ENCODE measurements at regions not wholly inside any gene's neighbourhood (a gene's known extent, or its start where the extent isn't known, plus 50 kb on each side); places are given as distances from the start of the nearest gene placed in this dataset.
A peak's percentile ranks its signal among the peaks of the same experiment; 100 is the strongest.

DNA sequence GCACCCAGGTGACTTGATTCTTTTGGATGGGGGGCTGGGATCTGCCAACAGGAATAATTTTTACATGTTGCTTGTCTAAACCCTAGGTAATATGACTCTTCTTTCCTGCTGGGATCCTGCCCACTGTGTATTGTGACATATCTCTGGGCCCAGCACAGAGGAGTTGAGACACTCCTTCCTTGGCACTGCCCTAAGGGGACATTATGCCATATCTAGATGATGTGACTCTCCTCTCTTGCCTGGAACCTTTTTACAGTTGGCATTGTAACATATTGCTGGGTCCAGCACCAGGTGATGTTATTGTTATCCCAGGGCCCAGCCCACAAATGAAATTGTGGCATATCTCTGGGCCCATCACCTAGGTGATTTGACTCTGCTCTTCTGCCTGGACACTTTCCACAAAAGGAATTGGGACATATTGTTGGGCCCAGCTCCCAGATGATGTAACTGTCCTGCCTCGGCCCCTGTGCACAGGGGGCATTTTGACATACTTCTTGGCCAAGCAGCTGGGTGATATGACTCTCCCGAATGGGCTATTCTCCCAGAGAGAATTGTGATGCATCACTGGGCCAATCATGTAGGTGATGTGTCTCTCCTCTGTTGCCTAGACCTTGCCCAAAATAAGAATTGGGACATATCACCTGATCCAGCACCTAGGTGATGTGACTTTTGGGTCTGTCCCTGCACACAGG is 1837.7 kb downstream of the TP53TG3F start:
- no peak for DNase-seq

DNA sequence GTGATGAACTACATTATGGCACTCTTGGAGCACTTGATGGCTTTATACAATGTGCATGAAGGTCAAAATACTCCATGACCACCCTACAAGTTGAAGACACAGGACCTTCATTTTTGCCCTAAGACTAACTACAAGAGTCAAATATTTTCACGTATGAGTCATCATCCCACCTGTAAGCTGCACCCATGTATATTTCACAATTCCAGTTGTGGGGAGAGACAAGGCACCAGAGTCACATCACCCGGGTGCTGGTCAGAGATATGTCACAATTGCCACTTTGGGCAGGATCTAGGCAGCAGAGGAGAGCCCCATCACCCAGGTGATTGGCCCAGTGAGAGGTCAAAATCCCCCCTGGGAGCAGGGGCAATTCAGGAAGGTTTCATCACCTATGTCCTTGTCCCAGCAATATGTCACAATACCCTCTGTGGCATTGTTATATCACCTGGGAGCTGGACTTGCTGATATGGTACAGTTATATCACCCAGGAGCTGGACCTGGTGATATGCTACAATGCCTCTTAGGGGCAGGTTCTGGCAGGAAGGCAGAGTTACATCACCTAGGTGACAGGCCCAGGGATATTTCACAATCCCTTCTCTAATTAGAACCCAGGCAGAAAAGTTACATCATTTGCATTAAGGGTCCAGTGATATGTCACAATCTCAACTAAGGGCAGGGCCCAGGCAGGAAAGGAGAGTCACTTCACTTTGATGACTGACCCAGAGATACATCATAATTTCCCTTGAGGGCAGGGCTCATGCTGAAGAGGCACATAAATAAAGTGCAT is 1839.2 kb downstream of the TP53TG3F start:
- no peak for DNase-seq

GRCh38 chr16:35302859-35303258 is 1843.4 kb downstream of the TP53TG3F start:
- no peak for DNase-seq

DNA sequence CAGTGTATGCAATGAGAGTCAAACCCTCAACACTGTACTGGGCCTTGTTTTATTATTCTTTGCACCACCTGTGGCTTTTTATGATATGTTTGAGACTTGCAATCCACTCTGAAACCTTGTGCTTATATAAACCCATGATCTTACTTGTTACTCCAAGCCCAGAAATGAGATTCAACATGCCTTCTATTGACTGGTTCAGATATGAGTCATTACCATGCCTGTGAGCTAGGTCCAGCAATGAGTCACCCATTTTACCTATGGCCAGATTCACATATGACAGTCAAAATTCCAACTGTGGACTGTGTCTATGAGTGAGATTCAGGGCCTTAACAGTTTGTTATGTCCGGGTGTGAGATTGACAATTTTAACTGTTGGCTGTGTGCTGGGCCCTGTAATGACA is 1846.1 kb downstream of the TP53TG3F start:
- DNase-seq = no peak

GRCh38 chr16:35306915-35307314 is 1847.5 kb downstream of the TP53TG3F start:
- DNase-seq = no peak

GRCh38 chr16:35308674-35309073 is 1849.3 kb downstream of the TP53TG3F start:
- no peak for DNase-seq

DNA sequence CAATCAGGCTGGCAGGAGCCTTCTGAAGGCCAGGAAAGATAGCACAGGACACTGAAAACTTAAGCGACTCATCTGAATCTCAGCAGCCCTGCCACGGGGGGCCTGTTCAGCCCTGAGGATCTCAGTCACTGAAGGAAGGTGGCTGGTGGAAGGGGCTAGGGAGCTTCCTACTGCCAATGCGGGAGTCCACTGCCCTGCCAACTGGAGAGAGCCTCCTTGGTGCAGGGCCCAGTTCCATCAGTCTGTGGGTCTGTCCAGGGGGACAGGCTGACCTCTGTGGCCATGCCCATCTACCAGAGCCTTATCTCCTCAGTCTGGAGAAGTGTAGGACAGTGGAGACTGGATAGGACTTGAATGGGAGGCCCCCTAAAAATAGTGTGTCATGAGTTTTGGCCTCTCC is 1851.6 kb downstream of the TP53TG3F start:
- no peak for DNase-seq

DNA sequence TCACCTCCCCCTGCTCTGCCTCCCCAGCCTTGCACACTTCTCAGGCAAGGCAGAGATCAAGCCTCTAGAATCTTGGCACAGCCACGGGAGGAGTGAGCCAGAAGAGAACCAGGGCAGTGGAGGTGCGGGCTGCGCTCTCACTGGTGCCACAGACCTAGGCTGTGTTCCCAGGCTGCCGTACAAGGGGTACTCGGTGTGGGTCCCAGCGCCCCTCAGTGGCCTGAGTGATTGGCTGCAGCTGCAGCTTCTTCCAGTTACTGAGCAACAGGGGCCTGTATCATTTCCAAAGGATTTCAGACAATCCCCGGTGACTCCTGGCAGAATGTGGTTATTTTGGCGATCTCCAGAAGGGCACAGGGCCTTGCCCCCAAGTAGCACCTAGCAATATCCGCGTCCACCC is 1852.1 kb downstream of the TP53TG3F start:
- no peak for DNase-seq

DNA sequence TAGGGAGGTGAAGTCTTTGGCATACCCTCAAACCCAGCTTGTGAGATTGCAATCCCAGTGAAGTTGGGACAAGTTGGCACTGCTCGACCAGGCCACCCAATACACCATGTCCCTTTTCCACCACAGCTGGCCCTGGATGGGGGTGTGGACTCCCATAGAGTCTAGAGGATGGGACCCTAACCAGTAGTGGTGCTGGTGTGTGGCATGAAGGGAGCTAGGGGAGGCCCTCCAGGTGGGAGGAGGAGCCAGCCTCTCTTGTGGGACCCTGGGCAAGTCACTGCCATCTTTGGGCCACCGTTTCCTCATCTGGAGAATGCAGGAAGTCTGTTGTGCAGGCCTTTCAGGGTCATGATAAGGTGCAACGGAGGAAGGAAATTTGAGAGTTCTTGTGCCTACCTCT is 1854.9 kb downstream of the TP53TG3F start:
- DNase-seq = no peak

DNA sequence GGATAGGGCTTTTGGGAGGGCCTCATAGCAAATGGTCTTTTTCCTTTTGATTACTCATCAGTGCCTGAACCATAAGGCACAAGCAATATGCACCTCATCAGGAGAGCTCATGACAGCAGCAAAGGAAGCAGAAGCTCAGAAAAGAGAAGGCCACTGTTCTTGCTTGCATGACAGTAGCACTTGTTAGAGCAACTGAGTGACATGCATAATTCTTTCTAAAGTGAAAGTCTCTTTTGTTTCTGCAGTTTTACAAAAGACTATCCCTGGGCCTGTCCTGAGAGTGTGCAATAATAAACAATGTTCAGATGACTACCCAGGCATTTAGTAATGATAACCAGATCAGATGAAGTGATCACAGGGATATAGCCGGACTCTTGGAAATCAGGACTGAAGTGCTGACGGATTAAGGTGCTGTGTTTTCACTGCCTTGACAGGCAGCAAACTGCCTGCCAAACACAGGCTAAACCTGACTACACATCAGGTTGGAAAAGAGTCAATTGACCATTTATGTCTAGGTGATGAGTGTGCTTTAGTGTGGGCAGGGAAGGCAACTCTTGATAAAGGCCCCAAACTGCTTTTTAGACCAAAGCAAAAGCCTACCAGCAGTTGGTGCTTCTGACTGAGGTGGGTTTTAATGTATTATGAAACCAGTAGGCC is 1860.3 kb downstream of the TP53TG3F start:
- no peak for DNase-seq

- DNase-seq = no peak
Observed at GRCh38 chr16:35325936-35326335, 1866.5 kb downstream of the TP53TG3F start.

GRCh38 chr16:35339337-35339736 is 1879.9 kb downstream of the TP53TG3F start:
- DNase-seq = no peak

DNA sequence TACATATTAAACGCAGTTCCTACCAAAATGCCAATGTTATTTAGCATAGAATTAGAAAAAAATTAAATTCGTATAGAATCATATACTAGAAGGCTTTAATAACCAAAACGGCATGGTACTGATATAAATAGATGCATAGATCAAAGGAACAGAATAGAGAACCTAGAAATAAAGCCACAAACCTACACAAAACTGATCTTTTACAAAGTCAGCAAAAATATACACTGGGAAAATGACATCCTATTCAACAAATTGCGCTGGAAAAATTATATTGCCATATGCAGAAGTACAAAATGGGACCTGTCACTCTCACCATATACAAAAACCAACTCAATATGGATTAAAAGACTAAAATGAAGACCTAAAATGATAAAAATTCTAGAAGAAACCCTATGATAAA is 1882.6 kb downstream of the TP53TG3F start:
- DNase-seq = no peak

- DNase-seq = no peak
Observed at GRCh38 chr16:35344012-35344762, 1884.8 kb downstream of the TP53TG3F start.

DNA sequence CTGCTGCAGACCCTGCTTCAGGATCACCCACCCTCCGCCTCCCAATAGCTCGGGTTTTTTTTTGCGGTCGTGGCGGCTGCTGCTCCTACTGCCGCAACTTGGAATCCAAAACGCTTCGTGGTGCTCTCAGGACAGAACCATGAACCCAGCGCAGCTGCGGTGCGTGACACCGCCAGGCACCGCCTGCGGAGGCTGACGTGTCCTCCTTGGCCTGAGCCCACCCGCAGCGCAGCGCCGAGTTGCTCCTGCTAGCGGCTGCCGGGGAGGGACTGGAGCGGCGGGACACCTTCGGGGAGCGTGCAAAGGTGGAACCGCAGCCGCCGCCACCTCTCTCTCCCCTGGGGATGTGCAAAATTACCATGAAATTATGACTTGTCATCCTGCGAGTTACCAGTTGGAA is 1893.0 kb downstream of the TP53TG3F start:
- no peak for DNase-seq

GRCh38 chr16:35363510-35363909 is 1904.1 kb downstream of the TP53TG3F start:
- no peak for DNase-seq

GRCh38 chr16:35364263-35364662 is 1904.9 kb downstream of the TP53TG3F start:
- DNase-seq = no peak

GRCh38 chr16:35365675-35366074 is 1906.3 kb downstream of the TP53TG3F start:
- no peak for DNase-seq

DNA sequence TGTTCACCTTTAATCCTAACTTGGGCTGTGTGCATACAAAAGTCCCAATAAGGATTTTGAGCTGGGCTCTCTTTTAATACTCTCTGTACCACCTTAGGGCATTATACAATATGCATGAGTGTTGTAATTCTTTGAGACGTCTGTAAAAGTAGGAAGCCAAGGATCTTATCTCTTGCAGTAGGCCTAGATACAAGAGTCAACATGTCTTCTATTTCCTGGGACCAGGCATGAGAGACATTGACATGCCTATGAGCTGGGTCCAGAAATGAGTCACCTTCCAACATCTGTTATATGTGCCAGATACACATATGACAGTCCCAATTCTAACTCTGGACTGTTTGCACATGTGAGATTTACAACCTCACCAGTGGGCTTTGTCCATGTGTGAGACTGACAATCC is 1911.2 kb downstream of the TP53TG3F start:
- DNase-seq = no peak

GRCh38 chr16:35377142-35377541 is 1917.7 kb downstream of the TP53TG3F start:
- no peak for DNase-seq

- DNase-seq = no peak
Observed at GRCh38 chr16:35386619-35387018, 1927.2 kb downstream of the TP53TG3F start.

- DNase-seq = peak; percentile 2
Observed at GRCh38 chr16:35391328-35391727, 1931.9 kb downstream of the TP53TG3F start.

DNA sequence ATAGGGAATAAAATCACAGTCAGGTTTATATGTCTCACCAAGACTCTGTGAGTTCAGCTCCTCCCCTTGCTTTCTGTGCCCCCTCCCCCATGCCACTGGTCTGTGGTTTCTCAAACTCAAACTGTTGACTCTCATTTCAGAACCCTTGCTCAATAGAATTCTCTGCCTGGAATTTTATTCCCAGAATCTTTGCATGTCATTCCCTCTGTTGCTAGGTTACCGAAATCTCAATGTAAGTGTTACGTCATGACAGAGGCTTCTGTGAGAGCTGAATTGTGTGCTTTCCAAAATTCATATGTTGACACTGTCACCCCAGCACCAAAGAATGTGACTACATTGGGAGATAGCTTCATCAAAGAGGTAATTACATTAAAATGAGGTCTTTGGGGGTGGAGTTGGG is 1938.8 kb downstream of the TP53TG3F start:
- no peak for DNase-seq

Data from GDM1 (cell line).